IMR-90 (cell line): ENCODE measurements at regions not wholly inside any gene's neighbourhood (a gene's known extent, or its start where the extent isn't known, plus 50 kb on each side); places are given as distances from the start of the nearest gene placed in this dataset.

ENCODE experiments used
- ATAC-seq: fragments of 200-7000 bp; cut with Tn5 transposase; 2 replicates; pipeline ENCODE4 v1.9.1; 2020; ENCODE audit warnings: low read depth, mild to moderate bottlenecking, moderate library complexity
- BruUV-seq: library from RNA; stranded (reverse); fragments of 400-500 nt; replicated peaks from 2 replicates; lab custom pipeline; 2021; lab: Mats Ljungman, UMichigan
- CTCF ChIA-PET: fragments of 300-600 bp; formaldehyde crosslinking; extraction: SDS; loops from one replicate; lab custom pipeline; 2021; ENCODE audit warnings: antibody characterized with exemption; lab: Yijun Ruan, JAX
- POLR2A ChIA-PET: fragments of 300-600 bp; sonication (Branson Sonifier 250); formaldehyde crosslinking; loops from one replicate; lab custom pipeline; 2022; ENCODE audit warnings: antibody characterized with exemption; ENCODE audit not compliant: unreplicated experiment; lab: Charles Lee
- DNase-seq: peaks from one replicate; pipeline ENCODE4 v3.0.0; 2013
- H2AFZ ChIP-seq: replicated peaks from 2 replicates; pipeline ENCODE3; 2013; ENCODE audit warnings: low read length, mild to moderate bottlenecking; ENCODE audit not compliant: poor library complexity
- H2AK5ac ChIP-seq: 2 replicates; pipeline ENCODE4 v1.6.1; 2013; ENCODE audit warnings: low read depth, low read length, inconsistent platforms
- H2AK9ac ChIP-seq: replicated peaks from 2 replicates; pipeline ENCODE3; 2013; ENCODE audit warnings: mild to moderate bottlenecking, low read depth, low read length, moderate library complexity; ENCODE audit not compliant: poor library complexity
- H2BK120ac ChIP-seq: 2 replicates; pipeline ENCODE4 v1.6.1; 2013; ENCODE audit warnings: low read depth, low read length, inconsistent platforms
- H2BK15ac ChIP-seq: 3 replicates; pipeline ENCODE4 v1.6.1; 2013; ENCODE audit warnings: low read depth, low read length, inconsistent platforms
- H2BK20ac ChIP-seq: 2 replicates; pipeline ENCODE4 v1.6.1; 2013; ENCODE audit warnings: low read depth, mild to moderate bottlenecking, inconsistent platforms, low read length, moderate library complexity
- H2BK5ac ChIP-seq: 2 replicates; pipeline ENCODE4 v1.6.1; 2013; ENCODE audit warnings: mild to moderate bottlenecking, low read depth, low read length, inconsistent platforms; ENCODE audit not compliant: poor library complexity, severe bottlenecking
- H3K14ac ChIP-seq: replicated peaks from 2 replicates; pipeline ENCODE4 v1.6.1; 2013; ENCODE audit warnings: low read depth, low read length, inconsistent platforms
- H3K18ac ChIP-seq: 2 replicates; pipeline ENCODE4 v1.6.1; 2013; ENCODE audit warnings: low read depth, low read length, control low read depth
- H3K23ac ChIP-seq: 2 replicates; pipeline ENCODE4 v1.6.1; 2013; ENCODE audit warnings: low read depth, low read length, inconsistent platforms
- H3K27ac ChIP-seq: 2 replicates; pipeline ENCODE4 v1.5.1; 2013; ENCODE audit warnings: mild to moderate bottlenecking, control low read depth, low read length; ENCODE audit not compliant: insufficient read depth
- H3K27me3 ChIP-seq: 2 replicates; pipeline ENCODE4 v1.6.1; 2013; ENCODE audit warnings: low read length; ENCODE audit not compliant: control insufficient read depth, insufficient read depth
- H3K36me3 ChIP-seq: 2 replicates; pipeline ENCODE4 v1.6.1; 2013; ENCODE audit warnings: low read length, mixed read lengths; ENCODE audit not compliant: control insufficient read depth, insufficient read depth
- H3K4ac ChIP-seq: 2 replicates; pipeline ENCODE4 v1.6.1; 2013; ENCODE audit warnings: low read depth, low read length, inconsistent platforms
- H3K4me1 ChIP-seq: 2 replicates; pipeline ENCODE4 v1.6.1; 2013; ENCODE audit warnings: low read length, mixed read lengths; ENCODE audit not compliant: control insufficient read depth, insufficient read depth
- H3K4me2 ChIP-seq: 2 replicates; pipeline ENCODE4 v1.6.1; 2013; ENCODE audit warnings: low read depth, mild to moderate bottlenecking, control low read depth, low read length, moderate library complexity
- H3K4me3 ChIP-seq: 2 replicates; pipeline ENCODE4 v1.5.1; 2013; ENCODE audit warnings: low read depth, mild to moderate bottlenecking, control low read depth, low read length, moderate library complexity; ENCODE audit not compliant: insufficient read depth
- H3K56ac ChIP-seq: 2 replicates; pipeline ENCODE4 v1.6.1; 2013; ENCODE audit warnings: low read length, inconsistent platforms; ENCODE audit not compliant: insufficient read depth; ENCODE audit errors: extremely low read depth
- H3K79me1 ChIP-seq, 2 experiments: 2 replicates each; pipeline ENCODE4 v1.6.1; 2013; ENCODE audit warnings: low read length in 2 of 2, inconsistent platforms in 1 of 2, low read depth in 1 of 2
- H3K9ac ChIP-seq: 2 replicates; pipeline ENCODE4 v1.6.1; 2013; ENCODE audit warnings: low read depth, low read length, control low read depth
- H3K9me1 ChIP-seq: 2 replicates; pipeline ENCODE4 v1.6.1; 2013; ENCODE audit warnings: low read length, inconsistent platforms; ENCODE audit not compliant: insufficient read depth
- H3K9me3 ChIP-seq: 2 replicates; pipeline ENCODE4 v1.6.1; 2013; ENCODE audit warnings: low read length; ENCODE audit not compliant: control insufficient read depth, insufficient read depth
- H4K20me1 ChIP-seq: 2 replicates; pipeline ENCODE4 v1.6.1; 2013; ENCODE audit warnings: low read length, inconsistent platforms; ENCODE audit not compliant: insufficient read depth
- H4K5ac ChIP-seq: 2 replicates; pipeline ENCODE4 v1.6.1; 2013; ENCODE audit warnings: mild to moderate bottlenecking, low read depth, low read length, control low read depth
- H4K8ac ChIP-seq, 2 experiments: 2 replicates each; pipeline ENCODE4 v1.6.1; 2013; ENCODE audit warnings: low read depth in 2 of 2, low read length in 2 of 2, control low read depth in 1 of 2, inconsistent platforms in 1 of 2
- H4K91ac ChIP-seq: 2 replicates; pipeline ENCODE4 v1.6.1; 2013; ENCODE audit warnings: low read depth, low read length, inconsistent platforms; ENCODE audit not compliant: insufficient read depth
- CEBPB ChIP-seq: IDR thresholded peaks from 2 replicates; pipeline ENCODE4 v1.6.1; 2012; ENCODE audit warnings: low read depth, low read length, improper control_type of control experiment
- MAFK ChIP-seq: IDR thresholded peaks from 2 replicates; pipeline ENCODE4 v1.6.1; 2012; ENCODE audit warnings: low read depth, low read length, improper control_type of control experiment
- RCOR1 ChIP-seq: IDR thresholded peaks from 2 replicates; pipeline ENCODE4 v1.6.1; 2012; ENCODE audit warnings: mild to moderate bottlenecking, low read length, improper control_type of control experiment; ENCODE audit not compliant: insufficient replicate concordance
- WGBS, 2 experiments: methylation state at CpG; one replicate each; pipeline versions ENCODE4 v1.1.5 to v1.1.7; 2013; ENCODE audit warnings: missing lambda C conversion rate in 2 of 2; ENCODE audit not compliant: insufficient read length in 1 of 2; ENCODE audit errors: extremely low coverage in 2 of 2; 5-methylcytosine and 5-hydroxymethylcytosine counted together
- dilution Hi-C: fragments of 300-500 bp; cut with HindIII; formaldehyde crosslinking; loops from one replicate; pipeline ENCODE4 v1.14.3; 2018; ENCODE audit warnings: low sequenced_read_pairs; ENCODE audit not compliant: unreplicated experiment
- in situ Hi-C: fragments of 300-500 bp; cut with MboI; formaldehyde crosslinking; loops from 3 replicates; pipeline ENCODE4 v1.14.3; 2019; ENCODE audit warnings: low sequenced_read_pairs, inconsistent platforms, mixed read lengths
- intact Hi-C: fragments of 100-400 bp; cut with micrococcal nuclease; formaldehyde crosslinking; loops from 2 replicates; pipeline ENCODE4 v1.10.0; 2022
- TF ChIP-seq, protein P1 (sequence below): conservative IDR thresholded peaks from 2 replicates; pipeline ENCODE4 v1.5.1; 2012; ENCODE audit warnings: mild to moderate bottlenecking, low read depth, low read length, improper control_type of control experiment

DNA sequence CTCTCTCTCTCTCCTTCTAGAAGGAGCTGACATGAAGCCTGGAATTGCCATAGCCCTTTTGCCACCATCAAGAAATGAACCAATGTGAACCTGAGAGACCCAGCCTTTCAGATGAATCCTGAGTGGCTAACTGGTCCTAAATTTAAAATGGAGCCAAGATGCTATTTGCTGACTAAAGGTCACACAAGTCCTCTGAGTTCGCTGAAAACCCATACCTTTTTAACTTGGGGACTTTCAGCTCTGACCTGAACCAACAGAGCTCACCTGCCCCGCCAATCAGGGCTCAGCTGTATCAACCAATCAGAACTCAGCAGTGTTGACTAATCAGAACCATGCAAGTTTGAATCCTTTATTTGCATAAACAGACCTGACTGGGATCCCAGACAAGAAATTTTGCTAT is 70.3 kb upstream of the MDM1 start:
- CTCF ChIA-PET = interaction anchor here (0.6 kb wide), 1 partner anchor 207 kb away, joined by 4 read pairs; no protein-coding TSS in a partner anchor
- no peak overlapping the region for H3K4me2 ChIP-seq
- H3K36me3 ChIP-seq = no peaks in the 10 kb centered on the region
- H3K4ac ChIP-seq = no peak overlapping the region
- TF ChIP-seq RCOR1 (no peak), MAFK (no peak), CEBPB (no peak)
- TF ChIP-seq, protein P1, sequence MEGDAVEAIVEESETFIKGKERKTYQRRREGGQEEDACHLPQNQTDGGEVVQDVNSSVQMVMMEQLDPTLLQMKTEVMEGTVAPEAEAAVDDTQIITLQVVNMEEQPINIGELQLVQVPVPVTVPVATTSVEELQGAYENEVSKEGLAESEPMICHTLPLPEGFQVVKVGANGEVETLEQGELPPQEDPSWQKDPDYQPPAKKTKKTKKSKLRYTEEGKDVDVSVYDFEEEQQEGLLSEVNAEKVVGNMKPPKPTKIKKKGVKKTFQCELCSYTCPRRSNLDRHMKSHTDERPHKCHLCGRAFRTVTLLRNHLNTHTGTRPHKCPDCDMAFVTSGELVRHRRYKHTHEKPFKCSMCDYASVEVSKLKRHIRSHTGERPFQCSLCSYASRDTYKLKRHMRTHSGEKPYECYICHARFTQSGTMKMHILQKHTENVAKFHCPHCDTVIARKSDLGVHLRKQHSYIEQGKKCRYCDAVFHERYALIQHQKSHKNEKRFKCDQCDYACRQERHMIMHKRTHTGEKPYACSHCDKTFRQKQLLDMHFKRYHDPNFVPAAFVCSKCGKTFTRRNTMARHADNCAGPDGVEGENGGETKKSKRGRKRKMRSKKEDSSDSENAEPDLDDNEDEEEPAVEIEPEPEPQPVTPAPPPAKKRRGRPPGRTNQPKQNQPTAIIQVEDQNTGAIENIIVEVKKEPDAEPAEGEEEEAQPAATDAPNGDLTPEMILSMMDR = no peak
- no peak overlapping the region for H2BK120ac ChIP-seq
- H4K20me1 ChIP-seq = no peaks in the 10 kb centered on the region
- no peak overlapping the region for H2AFZ ChIP-seq
- in situ Hi-C loops (no loop called here), dilution Hi-C loops (no loop called here), intact Hi-C loops (no loop called here)
- H4K8ac ChIP-seq = no peak overlapping the region
- 100% methylated on average over 1 of the region's 2 CpGs; no CpG with 5 or more reads in 1 of the 2 experiments for WGBS, 2 experiments
- H3K56ac ChIP-seq = no peak overlapping the region
- ATAC-seq = no peak
- H2BK15ac ChIP-seq = no peak overlapping the region
- no peak for DNase-seq
- H3K14ac ChIP-seq = no peak overlapping the region
- peaks cover 4% of the 10 kb centered on the region; the same call in 1 of the 2 replicates for H3K9me1 ChIP-seq
- H2BK5ac ChIP-seq = no peak overlapping the region
- POLR2A ChIA-PET = no interaction called here
- H3K18ac ChIP-seq = no peak overlapping the region
- H3K27me3 ChIP-seq = no peaks in the 10 kb centered on the region
- H3K4me1 ChIP-seq = peaks cover 5% of the 10 kb centered on the region
- no peak overlapping the region for H2AK5ac ChIP-seq
- no peak overlapping the region for H3K4me3 ChIP-seq
- no peaks in the 10 kb centered on the region for H3K9me3 ChIP-seq
- no peak overlapping the region for H2AK9ac ChIP-seq
- H2BK20ac ChIP-seq = no peak overlapping the region
- no peaks in the 10 kb centered on the region; a peak in 1 of 4 replicates for H3K79me1 ChIP-seq
- H3K23ac ChIP-seq = no peak overlapping the region
- H3K27ac ChIP-seq = no peak overlapping the region
- no peak overlapping the region for H4K91ac ChIP-seq
- no peak overlapping the region for H3K9ac ChIP-seq
- no peak overlapping the region for H4K5ac ChIP-seq
- no TSS peak for BruUV-seq
